ENCODE measurements at regions not wholly inside any gene's neighbourhood (a gene's known extent, or its start where the extent isn't known, plus 50 kb on each side); places are given as distances from the start of the nearest gene placed in this dataset.

DNA sequence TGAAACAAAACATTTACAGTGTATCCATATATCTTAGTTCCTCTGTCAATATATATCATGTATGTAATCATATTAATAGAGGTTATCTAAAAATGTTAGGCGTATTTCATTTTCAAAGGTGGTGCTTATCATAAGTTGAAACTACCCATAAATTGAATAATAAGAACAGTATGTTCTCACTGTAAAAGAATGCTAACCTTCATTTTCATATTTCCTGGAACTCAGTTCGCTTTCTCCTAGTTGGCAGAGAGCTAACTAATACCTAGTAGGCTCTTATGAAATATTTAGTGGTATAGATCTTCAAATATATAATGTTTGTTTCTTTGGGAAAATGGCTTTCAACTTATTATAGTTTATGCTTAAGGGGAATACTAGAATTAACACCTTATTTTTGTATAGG lies 118.4 kb downstream of the DISP1 start:
- TF ChIP-seq, protein P1, sequence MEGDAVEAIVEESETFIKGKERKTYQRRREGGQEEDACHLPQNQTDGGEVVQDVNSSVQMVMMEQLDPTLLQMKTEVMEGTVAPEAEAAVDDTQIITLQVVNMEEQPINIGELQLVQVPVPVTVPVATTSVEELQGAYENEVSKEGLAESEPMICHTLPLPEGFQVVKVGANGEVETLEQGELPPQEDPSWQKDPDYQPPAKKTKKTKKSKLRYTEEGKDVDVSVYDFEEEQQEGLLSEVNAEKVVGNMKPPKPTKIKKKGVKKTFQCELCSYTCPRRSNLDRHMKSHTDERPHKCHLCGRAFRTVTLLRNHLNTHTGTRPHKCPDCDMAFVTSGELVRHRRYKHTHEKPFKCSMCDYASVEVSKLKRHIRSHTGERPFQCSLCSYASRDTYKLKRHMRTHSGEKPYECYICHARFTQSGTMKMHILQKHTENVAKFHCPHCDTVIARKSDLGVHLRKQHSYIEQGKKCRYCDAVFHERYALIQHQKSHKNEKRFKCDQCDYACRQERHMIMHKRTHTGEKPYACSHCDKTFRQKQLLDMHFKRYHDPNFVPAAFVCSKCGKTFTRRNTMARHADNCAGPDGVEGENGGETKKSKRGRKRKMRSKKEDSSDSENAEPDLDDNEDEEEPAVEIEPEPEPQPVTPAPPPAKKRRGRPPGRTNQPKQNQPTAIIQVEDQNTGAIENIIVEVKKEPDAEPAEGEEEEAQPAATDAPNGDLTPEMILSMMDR (IDR thresholded peaks at IDR 0.05): no peak
- TF ChIP-seq ZFX (IDR thresholded peaks at IDR 0.05; ENCODE audit: borderline replicate concordance): no peak
